ENCODE measurements at regions not wholly inside any gene's neighbourhood (a gene's known extent, or its start where the extent isn't known, plus 50 kb on each side); places are given as distances from the start of the nearest gene placed in this dataset.

GRCh38 chr15:25092661-25093060 is 137.9 kb downstream of the SNRPN start:
- in situ Hi-C loops (cut with MboI) = loop anchor here (25.0 kb wide), 1 partner anchor 370 kb away; no protein-coding TSS in a partner anchor
- Histone ChIP-seq H2AFZ (ENCODE audit: low read depth, low read length) (no peak overlapping the region), H4K20me1 (replicated peaks; ENCODE audit: control insufficient read depth, insufficient read depth, low read length) (no peaks in the 10 kb centered on the region), H3K9ac (ENCODE audit: insufficient read depth in 1 of 2, low read depth in 2 of 2, low read length in 2 of 2) (no peak overlapping the region), H3K27me3 (ENCODE audit: control insufficient read depth in 2 of 2, insufficient read depth in 2 of 2, low read length in 2 of 2) (no peaks in the 10 kb centered on the region), H3K27ac (ENCODE audit: extremely low read depth, low read depth, low read length) (no peak overlapping the region), H3K4me2 (ENCODE audit: insufficient read depth, low read length) (no peak overlapping the region), H3K9me3 (replicated peaks; ENCODE audit: control insufficient read depth, insufficient read depth, low read depth, low read length) (no peaks in the 10 kb centered on the region; the same call in 1 of the 2 replicates), H3K4me1 (replicated peaks in 1 of 2; ENCODE audit: control insufficient read depth in 2 of 2, insufficient read depth in 2 of 2, low read length in 2 of 2) (no peaks in the 10 kb centered on the region), H3K4me3 (no peak overlapping the region), H3K79me2 (ENCODE audit: control insufficient read depth, insufficient read depth, low read length) (no peaks in the 10 kb centered on the region), H3K9me1 (ENCODE audit: control insufficient read depth, insufficient read depth, low read length) (no peaks in the 10 kb centered on the region), H3K36me3 (ENCODE audit: control insufficient read depth, insufficient read depth, low read length) (no peaks in the 10 kb centered on the region)
- 4% methylated on average over 2 of the region's 2 CpGs for WGBS (ENCODE audit: insufficient coverage, low coverage, missing lambda C conversion rate)
- intact Hi-C loops (cut with micrococcal nuclease) = no loop called here
- no peak for DNase-seq (ENCODE audit: extremely low read depth in 1 of 4, low spot score in 3 of 4)
- no TSS peak for BruUV-seq (replicated peaks)
- ChIA-PET CTCF (ENCODE audit: low intra/inter-chr PET ratio) (no interaction called here), POLR2A (no interaction called here)
- no peak for ATAC-seq
- no peak for FAIRE-seq
- TF ChIP-seq NONO (IDR thresholded peaks at IDR 0.05; ENCODE audit: low read depth in 2 of 2, low read length in 1 of 2) (no peak), EP400 (IDR thresholded peaks at IDR 0.05) (no peak), ZNF263 (CRISPR knock-in tag; IDR thresholded peaks at IDR 0.05; ENCODE audit: borderline replicate concordance) (no peak), ZNF324 (CRISPR knock-in tag; IDR thresholded peaks at IDR 0.05) (no peak), CBX3 (IDR thresholded peaks at IDR 0.05; ENCODE audit: borderline replicate concordance in 1 of 2, low read length in 2 of 2) (no peak), POU5F1 (IDR thresholded peaks at IDR 0.05; ENCODE audit: borderline replicate concordance, low read depth, low read length, partially characterized antibody) (no peak), ZKSCAN1 (IDR thresholded peaks at IDR 0.05; ENCODE audit: low read depth, low read length) (no peak), PURB (CRISPR knock-in tag; IDR thresholded peaks at IDR 0.05; ENCODE audit: low read depth) (no peak), ZNF133 (CRISPR knock-in tag; IDR thresholded peaks at IDR 0.05) (no peak), NELFE (IDR thresholded peaks at IDR 0.05; ENCODE audit: insufficient read depth, insufficient read length) (no peak), MTF1 (CRISPR knock-in tag; IDR thresholded peaks at IDR 0.05; ENCODE audit: borderline replicate concordance) (no peak), NCOA1 (IDR thresholded peaks at IDR 0.05; ENCODE audit: low read depth) (no peak), ZBTB34 (CRISPR knock-in tag; IDR thresholded peaks at IDR 0.05) (no peak), MYC (IDR thresholded peaks at IDR 0.05; ENCODE audit: low read depth, low read length) (no peak), MYC (CRISPR knock-in tag; IDR thresholded peaks at IDR 0.05; ENCODE audit: borderline replicate concordance, low read depth) (no peak), CCAR2 (IDR thresholded peaks at IDR 0.05; ENCODE audit: low read depth, low read length) (no peak), ZNF699 (CRISPR knock-in tag; IDR thresholded peaks at IDR 0.05; ENCODE audit: insufficient replicate concordance) (no peak), ZNF717 (CRISPR knock-in tag; IDR thresholded peaks at IDR 0.05) (no peak)
